Naive thymus-derived CD8-positive, alpha-beta T cell (primary cell): ENCODE measurements at regions not wholly inside any gene's neighbourhood (a gene's known extent, or its start where the extent isn't known, plus 50 kb on each side); places are given as distances from the start of the nearest gene placed in this dataset.

Experiments used
- ATAC-seq, 2 donors: fragments of 150-1000 bp; cut with Tn5 transposase in 1 of 2; sonication (Bioruptor Pico), chemical (Tn5 transposase) in 1 of 2; 1 replicate in 1 of 2; 2 replicates in 1 of 2; pipeline ENCODE4 v1.10.0; 2021; ENCODE audit warnings: mild to moderate bottlenecking in 2 of 2, moderate library complexity in 2 of 2
- POLR2A ChIA-PET: fragments of 350-600 bp; sonication (Branson Sonifier 250); formaldehyde crosslinking; loops from one replicate; lab custom pipeline; 2021; ENCODE audit warnings: antibody characterized with exemption; lab: Charles Lee
- DNase-seq, 10 donors: peaks; one replicate each; pipeline versions ENCODE4 v3.0.0 to v3.0.0-alpha.2; 2020 to 2022
- H3K27ac Mint-ChIP-seq, 10 donors: one replicate each; pipeline ENCODE4 v1.8.0; 2020 to 2022; ENCODE audit warnings: mild to moderate bottlenecking in 10 of 10, mixed read lengths in 10 of 10, moderate library complexity in 4 of 10, inconsistent platforms in 1 of 10
- H3K27me3 Mint-ChIP-seq, 5 donors: one replicate each; pipeline ENCODE4 v1.8.0; 2021 to 2022; ENCODE audit warnings: mixed read lengths in 5 of 5
- H3K36me3 Mint-ChIP-seq, 3 donors: one replicate each; pipeline ENCODE4 v1.8.0; 2020 to 2022; ENCODE audit warnings: mixed read lengths in 3 of 3, mild to moderate bottlenecking in 2 of 3, inconsistent platforms in 1 of 3
- H3K4me1 Mint-ChIP-seq, 4 donors: one replicate each; pipeline ENCODE4 v1.8.0; 2021 to 2022; ENCODE audit warnings: mixed read lengths in 4 of 4
- H3K4me3 Mint-ChIP-seq, 10 donors: one replicate each; pipeline ENCODE4 v1.8.0; 2020 to 2022; ENCODE audit warnings: mild to moderate bottlenecking in 10 of 10, mixed read lengths in 10 of 10, moderate library complexity in 6 of 10, inconsistent platforms in 1 of 10
- H3K9me3 Mint-ChIP-seq, 9 donors: one replicate each; pipeline ENCODE4 v1.8.0; 2020 to 2022; ENCODE audit warnings: mixed read lengths in 9 of 9, mild to moderate bottlenecking in 3 of 9, inconsistent platforms in 1 of 9, moderate library complexity in 1 of 9

GRCh38 chr2:104476075-104476474 lies 377.8 kb upstream of the POU3F3 start:
- POLR2A ChIA-PET = no interaction called here
- H3K4me1 Mint-ChIP-seq = no peaks in the 10 kb centered on the region
- no peaks in the 10 kb centered on the region for H3K36me3 Mint-ChIP-seq
- H3K27ac Mint-ChIP-seq = peak overlapping the region in 1 of 10 donors; percentile 37
- no peak overlapping the region for H3K4me3 Mint-ChIP-seq
- ATAC-seq (no peak), DNase-seq (no peak)
- H3K9me3 Mint-ChIP-seq = peaks cover 0 to 2% (median 0%) of the 10 kb centered on the region in 9 donors
- H3K27me3 Mint-ChIP-seq = peaks cover 0 to 17% (median 2%) of the 10 kb centered on the region in 5 donors

DNA sequence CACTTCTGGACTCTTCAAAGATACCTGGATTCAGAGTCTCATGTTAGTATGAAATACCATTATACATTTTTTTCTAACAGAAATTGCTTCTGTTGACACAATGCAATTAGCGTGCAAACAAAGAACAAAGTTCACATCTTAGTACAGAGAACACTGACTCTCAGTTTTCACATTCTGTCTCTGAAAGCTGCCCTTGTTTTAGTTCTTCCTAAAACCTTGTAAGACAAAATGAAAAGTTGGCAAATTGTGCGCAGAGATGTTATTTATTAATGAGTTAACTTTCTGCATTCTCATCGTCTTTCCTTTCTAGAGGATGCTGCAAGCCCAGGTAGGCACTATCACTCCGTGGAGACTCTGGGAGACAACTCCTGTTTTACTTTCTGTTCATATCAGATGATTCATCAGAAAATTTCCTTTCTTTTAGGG lies 377.3 kb upstream of the POU3F3 start:
- Mint-ChIP-seq H3K4me3 (no peak overlapping the region), H3K36me3 (no peaks in the 10 kb centered on the region), H3K27ac (no peak overlapping the region), H3K4me1 (no peaks in the 10 kb centered on the region), H3K27me3 (peaks cover 0 to 17% (median 2%) of the 10 kb centered on the region in 5 donors), H3K9me3 (peaks cover 0 to 2% (median 0%) of the 10 kb centered on the region in 9 donors)
- POLR2A ChIA-PET = no interaction called here
- no peak for ATAC-seq
- DNase-seq = no peak

DNA sequence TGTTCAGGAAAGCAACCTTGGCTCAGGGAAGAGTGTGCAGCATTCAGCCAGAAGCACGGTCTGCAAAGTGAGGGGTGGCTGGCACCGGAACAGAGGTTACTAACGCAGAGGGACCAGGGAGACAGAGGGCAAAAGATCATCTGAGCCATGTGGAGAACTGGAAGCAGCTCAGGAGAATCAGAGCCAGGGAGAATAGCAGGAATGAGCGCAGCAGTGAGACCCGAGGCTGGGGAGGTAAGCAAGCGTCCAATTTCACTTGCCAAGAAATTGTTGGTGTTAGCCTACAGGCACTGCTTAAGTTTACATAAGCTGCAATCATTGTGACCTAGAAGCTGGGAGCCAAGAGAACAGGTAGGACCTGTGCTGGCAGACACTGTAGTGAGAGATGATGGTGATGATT lies 372.6 kb upstream of the POU3F3 start:
- peaks cover 2 to 27% (median 9%) of the 10 kb centered on the region in 5 donors for H3K27me3 Mint-ChIP-seq
- ATAC-seq (no peak), DNase-seq (no peak)
- H3K9me3 Mint-ChIP-seq = peaks cover 0 to 10% (median 0%) of the 10 kb centered on the region in 9 donors
- POLR2A ChIA-PET = no interaction called here
- H3K4me1 Mint-ChIP-seq = no peaks in the 10 kb centered on the region
- H3K36me3 Mint-ChIP-seq = no peaks in the 10 kb centered on the region
- no peak overlapping the region for H3K4me3 Mint-ChIP-seq
- no peak overlapping the region for H3K27ac Mint-ChIP-seq

- Mint-ChIP-seq H3K9me3 (peaks cover 0 to 12% (median 0%) of the 10 kb centered on the region in 9 donors), H3K27ac (no peak overlapping the region), H3K4me1 (no peaks in the 10 kb centered on the region), H3K4me3 (no peak overlapping the region), H3K27me3 (peaks cover 2 to 22% (median 7%) of the 10 kb centered on the region in 5 donors), H3K36me3 (no peaks in the 10 kb centered on the region)
- POLR2A ChIA-PET = no interaction called here
- ATAC-seq (no peak), DNase-seq (no peak)
Observed at GRCh38 chr2:104487366-104487765, 366.5 kb upstream of the POU3F3 start.

GRCh38 chr2:104493698-104494097 lies 360.2 kb upstream of the POU3F3 start:
- H3K4me3 Mint-ChIP-seq = no peak overlapping the region
- no peak for ATAC-seq
- no peak overlapping the region for H3K27ac Mint-ChIP-seq
- POLR2A ChIA-PET = no interaction called here
- no peaks in the 10 kb centered on the region for H3K4me1 Mint-ChIP-seq
- DNase-seq = no peak
- no peaks in the 10 kb centered on the region for H3K9me3 Mint-ChIP-seq
- peaks cover 0 to 5% (median 0%) of the 10 kb centered on the region in 3 donors for H3K36me3 Mint-ChIP-seq
- peaks cover 0 to 29% (median 4%) of the 10 kb centered on the region in 5 donors for H3K27me3 Mint-ChIP-seq

GRCh38 chr2:104501342-104501741 lies 352.6 kb upstream of the POU3F3 start:
- Mint-ChIP-seq H3K27me3 (peaks cover 0 to 20% (median 4%) of the 10 kb centered on the region in 5 donors), H3K27ac (no peak overlapping the region), H3K4me1 (no peaks in the 10 kb centered on the region), H3K36me3 (peaks cover 0 to 5% (median 0%) of the 10 kb centered on the region in 3 donors), H3K4me3 (no peak overlapping the region), H3K9me3 (no peaks in the 10 kb centered on the region)
- POLR2A ChIA-PET = no interaction called here
- DNase-seq = no peak
- no peak for ATAC-seq

- Mint-ChIP-seq H3K27ac (peak overlapping the region in 1 of 10 donors; percentile 24), H3K27me3 (peaks cover 0 to 20% (median 4%) of the 10 kb centered on the region in 5 donors), H3K4me1 (no peaks in the 10 kb centered on the region), H3K9me3 (no peaks in the 10 kb centered on the region), H3K36me3 (peaks cover 0 to 5% (median 0%) of the 10 kb centered on the region in 3 donors), H3K4me3 (no peak overlapping the region)
- POLR2A ChIA-PET = no interaction called here
- ATAC-seq (no peak), DNase-seq (no peak)
Observed at GRCh38 chr2:104501929-104502328, 352.0 kb upstream of the POU3F3 start.

DNA sequence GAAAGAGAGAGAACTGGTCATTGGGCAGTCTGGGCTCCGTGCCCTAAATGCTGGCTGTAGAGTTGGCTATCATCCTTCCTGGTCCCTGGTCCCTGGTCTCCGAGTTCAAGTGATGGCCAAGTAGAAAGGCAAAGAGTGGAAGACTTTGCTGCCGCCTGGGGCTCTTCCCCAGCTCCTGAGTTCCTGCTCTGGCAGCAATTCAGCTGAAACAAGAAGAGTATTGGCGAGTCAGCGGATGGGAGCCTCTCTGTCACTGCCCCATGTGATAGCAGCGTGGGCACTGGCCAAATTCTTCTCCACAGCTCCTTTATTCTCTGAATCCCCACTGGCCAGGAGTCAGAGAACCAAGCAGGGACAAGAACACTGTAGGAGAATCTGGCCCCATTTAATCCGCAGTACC lies 351.0 kb upstream of the POU3F3 start:
- Mint-ChIP-seq H3K9me3 (peaks cover 0 to 2% (median 0%) of the 10 kb centered on the region in 9 donors), H3K27ac (no peak overlapping the region), H3K4me1 (no peaks in the 10 kb centered on the region), H3K36me3 (no peaks in the 10 kb centered on the region), H3K4me3 (no peak overlapping the region), H3K27me3 (peaks cover 0 to 14% (median 0%) of the 10 kb centered on the region in 5 donors)
- ATAC-seq (no peak), DNase-seq (no peak)
- POLR2A ChIA-PET = no interaction called here

- Mint-ChIP-seq H3K9me3 (peaks cover 0 to 2% (median 0%) of the 10 kb centered on the region in 9 donors), H3K4me3 (no peak overlapping the region), H3K36me3 (no peaks in the 10 kb centered on the region), H3K4me1 (no peaks in the 10 kb centered on the region), H3K27me3 (peaks cover 0 to 3% (median 0%) of the 10 kb centered on the region in 5 donors), H3K27ac (no peak overlapping the region)
- POLR2A ChIA-PET = no interaction called here
- ATAC-seq (no peak), DNase-seq (no peak)
Observed at GRCh38 chr2:104504331-104505073, 349.4 kb upstream of the POU3F3 start.

GRCh38 chr2:104518256-104518655 lies 335.7 kb upstream of the POU3F3 start:
- DNase-seq (no peak), ATAC-seq (no peak)
- Mint-ChIP-seq H3K4me3 (no peak overlapping the region), H3K27ac (no peak overlapping the region), H3K4me1 (no peaks in the 10 kb centered on the region), H3K36me3 (peaks cover 0 to 9% (median 0%) of the 10 kb centered on the region in 3 donors), H3K9me3 (peaks cover 4 to 27% (median 12%) of the 10 kb centered on the region in 9 donors), H3K27me3 (peaks cover 0 to 8% (median 2%) of the 10 kb centered on the region in 5 donors)
- POLR2A ChIA-PET = no interaction called here

DNA sequence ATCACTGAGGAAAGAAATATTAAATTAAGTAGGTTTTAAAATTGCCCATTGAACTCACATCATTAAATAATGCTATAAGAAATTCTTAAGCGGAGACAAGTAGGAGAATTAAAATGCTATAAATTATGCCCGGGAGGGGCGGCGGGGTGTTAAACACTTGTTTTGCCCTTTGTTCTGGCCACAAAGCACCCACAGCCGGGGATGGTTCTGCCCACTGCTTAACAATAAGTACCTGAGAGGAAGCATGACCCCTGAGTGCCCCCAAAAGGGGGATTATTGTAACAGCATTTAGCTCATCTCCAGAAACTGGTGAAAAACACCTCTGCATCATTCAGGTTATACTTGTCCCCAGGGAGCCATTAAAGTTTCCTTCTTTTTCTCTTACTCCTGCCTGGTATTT lies 332.7 kb upstream of the POU3F3 start:
- Mint-ChIP-seq H3K4me3 (no peak overlapping the region), H3K27me3 (peaks cover 0 to 5% (median 3%) of the 10 kb centered on the region in 5 donors), H3K36me3 (peaks cover 0 to 9% (median 0%) of the 10 kb centered on the region in 3 donors), H3K4me1 (no peaks in the 10 kb centered on the region), H3K9me3 (peaks cover 4 to 27% (median 15%) of the 10 kb centered on the region in 9 donors), H3K27ac (no peak overlapping the region)
- POLR2A ChIA-PET = no interaction called here
- DNase-seq (no peak), ATAC-seq (no peak)

DNA sequence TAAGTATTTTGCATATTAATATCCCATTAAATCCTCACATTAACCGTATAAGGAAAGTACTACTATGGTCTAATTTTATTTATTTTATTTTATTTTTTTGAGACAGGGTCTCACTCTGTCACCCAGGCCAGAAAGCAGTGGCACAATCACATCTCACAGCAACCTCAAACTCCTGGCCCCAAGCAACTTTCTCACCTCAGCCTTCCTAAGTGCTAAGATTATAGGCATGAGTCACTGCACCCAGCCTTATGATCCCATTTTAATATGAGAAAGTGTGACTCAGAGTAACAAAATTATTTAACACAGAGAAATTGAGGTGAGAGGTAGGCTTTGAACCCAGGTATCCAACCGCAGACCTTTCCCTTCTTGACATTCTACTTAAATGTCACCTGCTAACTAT lies 330.0 kb upstream of the POU3F3 start:
- no peak for DNase-seq
- POLR2A ChIA-PET = no interaction called here
- H3K36me3 Mint-ChIP-seq = peaks cover 0 to 9% (median 0%) of the 10 kb centered on the region in 3 donors

DNA sequence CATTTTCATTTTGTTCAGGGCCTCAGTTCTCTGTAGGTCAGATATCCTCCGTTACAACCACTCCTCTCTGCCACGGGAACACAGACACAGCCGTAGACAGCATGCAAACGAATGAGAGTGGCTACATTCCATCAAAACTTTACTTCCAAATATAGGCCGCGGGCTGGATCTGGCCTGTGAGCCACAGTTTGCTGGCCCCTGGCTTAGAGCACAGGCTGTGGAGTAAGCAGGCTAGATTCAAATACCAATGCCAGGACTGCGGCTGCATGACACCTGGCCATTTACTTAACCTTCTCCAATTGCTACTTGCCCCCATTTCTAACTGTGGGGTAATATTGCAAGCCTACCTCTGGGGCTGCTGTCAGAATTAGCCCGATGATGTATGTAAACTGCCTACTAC lies 325.8 kb upstream of the POU3F3 start:
- peaks cover 0 to 19% (median 0%) of the 10 kb centered on the region in 5 donors for H3K27me3 Mint-ChIP-seq
- DNase-seq = no peak
- H3K36me3 Mint-ChIP-seq = no peaks in the 10 kb centered on the region
- no peaks in the 10 kb centered on the region for H3K4me1 Mint-ChIP-seq
- H3K4me3 Mint-ChIP-seq = no peak overlapping the region
- ATAC-seq = no peak
- peaks cover 0 to 15% (median 2%) of the 10 kb centered on the region in 9 donors for H3K9me3 Mint-ChIP-seq
- no peak overlapping the region for H3K27ac Mint-ChIP-seq
- POLR2A ChIA-PET = no interaction called here

More for the DNA sequence above, 330.0 kb upstream of the POU3F3 start:
- Mint-ChIP-seq H3K4me3 (no peak overlapping the region), H3K9me3 (peaks cover 4 to 28% (median 15%) of the 10 kb centered on the region in 9 donors), H3K27me3 (peaks cover 0 to 14% (median 4%) of the 10 kb centered on the region in 5 donors), H3K27ac (no peak overlapping the region), H3K4me1 (no peaks in the 10 kb centered on the region)
- no peak for ATAC-seq
